Type B pancreatic cell (in vitro differentiated cells): ENCODE measurements at regions not wholly inside any gene's neighbourhood (a gene's known extent, or its start where the extent isn't known, plus 50 kb on each side); places are given as distances from the start of the nearest gene placed in this dataset.

Source experiments
- DNase-seq: peaks from one replicate; pipeline ENCODE4 v3.0.0; 2021; ENCODE audit warnings: mixed read lengths; ENCODE audit not compliant: unreplicated experiment; ENCODE audit errors: extremely low spot score
- H3K27ac Mint-ChIP-seq: 2 replicates; pipeline ENCODE4 v1.8.0; 2021; ENCODE audit warnings: mild to moderate bottlenecking, mixed read lengths
- H3K27me3 Mint-ChIP-seq: 2 replicates; pipeline ENCODE4 v1.8.0; 2021; ENCODE audit warnings: mixed read lengths
- H3K36me3 Mint-ChIP-seq: 2 replicates; pipeline ENCODE4 v1.8.0; 2021; ENCODE audit warnings: mixed read lengths
- H3K4me1 Mint-ChIP-seq: one replicate; pipeline ENCODE4 v1.8.0; 2021; ENCODE audit warnings: mixed read lengths; ENCODE audit not compliant: unreplicated experiment
- H3K4me3 Mint-ChIP-seq: 2 replicates; pipeline ENCODE4 v1.8.0; 2021; ENCODE audit warnings: mild to moderate bottlenecking, mixed read lengths
- H3K9me3 Mint-ChIP-seq: 2 replicates; pipeline ENCODE4 v1.8.0; 2021; ENCODE audit warnings: mixed read lengths
- CTCF ChIP-seq: fragments of 200-600 bp; sonication (generic); conservative IDR thresholded peaks from 2 replicates; pipeline ENCODE4 v1.5.0; 2021; ENCODE audit warnings: antibody characterized with exemption, mild to moderate bottlenecking

- no peak overlapping the region for H3K27ac Mint-ChIP-seq
- H3K27me3 Mint-ChIP-seq, result no peaks in the 10 kb centered on the region
Measured at GRCh38 chr4:24196785-24197184, 306.9 kb upstream of the PPARGC1A start.

GRCh38 chr4:24195991-24196736 lies 306.3 kb upstream of the PPARGC1A start:
- Mint-ChIP-seq H3K36me3 (no peaks in the 10 kb centered on the region), H3K27me3 (no peaks in the 10 kb centered on the region), H3K4me1 (no peaks in the 10 kb centered on the region), H3K9me3 (no peaks in the 10 kb centered on the region), H3K27ac (no peak overlapping the region), H3K4me3 (no peak overlapping the region)
- no peak for DNase-seq
- no peak for TF ChIP-seq CTCF

More at GRCh38 chr4:24196785-24197184, 306.9 kb upstream of the PPARGC1A start:
- Mint-ChIP-seq H3K9me3 (no peaks in the 10 kb centered on the region), H3K4me3 (no peak overlapping the region), H3K4me1 (no peaks in the 10 kb centered on the region), H3K36me3 (no peaks in the 10 kb centered on the region)
- no peak for TF ChIP-seq CTCF
- DNase-seq, result no peak

- Mint-ChIP-seq H3K9me3 (no peaks in the 10 kb centered on the region), H3K36me3 (no peaks in the 10 kb centered on the region), H3K27ac (no peak overlapping the region), H3K4me3 (no peak overlapping the region), H3K4me1 (no peaks in the 10 kb centered on the region), H3K27me3 (peaks cover 4% of the 10 kb centered on the region)
- no peak for DNase-seq
- no peak for TF ChIP-seq CTCF
Measured at GRCh38 chr4:24192018-24192641, 302.3 kb upstream of the PPARGC1A start.

- H3K27me3 Mint-ChIP-seq, result peaks cover 4% of the 10 kb centered on the region
- TF ChIP-seq CTCF, result no peak
- no peaks in the 10 kb centered on the region for H3K4me1 Mint-ChIP-seq
- no peaks in the 10 kb centered on the region for H3K36me3 Mint-ChIP-seq
- no peak for DNase-seq
- no peaks in the 10 kb centered on the region for H3K9me3 Mint-ChIP-seq
- no peak overlapping the region for H3K27ac Mint-ChIP-seq
- H3K4me3 Mint-ChIP-seq, result no peak overlapping the region
Measured at GRCh38 chr4:24190761-24191695, 301.2 kb upstream of the PPARGC1A start.

GRCh38 chr4:24188459-24188858 lies 298.6 kb upstream of the PPARGC1A start:
- H3K27ac Mint-ChIP-seq, result no peak overlapping the region
- no peak overlapping the region for H3K4me3 Mint-ChIP-seq
- H3K27me3 Mint-ChIP-seq, result peaks cover 4% of the 10 kb centered on the region
- no peak for TF ChIP-seq CTCF
- H3K9me3 Mint-ChIP-seq, result no peaks in the 10 kb centered on the region
- no peaks in the 10 kb centered on the region for H3K4me1 Mint-ChIP-seq
- DNase-seq, result no peak
- no peaks in the 10 kb centered on the region for H3K36me3 Mint-ChIP-seq
